ENCODE measurements at regions not wholly inside any gene's neighbourhood (a gene's known extent, or its start where the extent isn't known, plus 50 kb on each side); places are given as distances from the start of the nearest gene placed in this dataset.

- TF ChIP-seq CTCF (IDR thresholded peaks at IDR 0.05), result no peak
- no peak for TF ChIP-seq POLR2A (IDR thresholded peaks at IDR 0.05)
Observed at GRCh38 chr1:30452170-30452569, 271.2 kb downstream of the MATN1 start.

Data from thyroid gland (tissue), 4 donors.